CD4-positive, CD25-positive, alpha-beta regulatory T cell (primary cell): ENCODE measurements at regions not wholly inside any gene's neighbourhood (a gene's known extent, or its start where the extent isn't known, plus 50 kb on each side); places are given as distances from the start of the nearest gene placed in this dataset.

ENCODE experiments used
- ATAC-seq, 2 donors: fragments of 150-1000 bp; cut with Tn5 transposase; one replicate each; pipeline ENCODE4 v1.10.0; 2021; ENCODE audit warnings: low read depth in 2 of 2, moderate number of reproducible peaks in 2 of 2, moderate library complexity in 1 of 2
- DNase-seq, 3 donors: peaks; one replicate each; pipeline versions ENCODE4 v3.0.0 to v3.0.0-alpha.2; 2012 to 2022; ENCODE audit warnings: mixed read lengths in 1 of 3
- H3K27ac ChIP-seq: one replicate; pipeline ENCODE4 v1.7.0; 2013; ENCODE audit warnings: mild to moderate bottlenecking, low read length; ENCODE audit not compliant: insufficient read depth, poor library complexity, severe bottlenecking
- H3K27me3 ChIP-seq: one replicate; pipeline ENCODE4 v1.7.0; 2013; ENCODE audit warnings: low read length; ENCODE audit not compliant: control insufficient read depth, insufficient read depth
- H3K36me3 ChIP-seq: one replicate; pipeline ENCODE4 v1.7.0; 2013; ENCODE audit warnings: mild to moderate bottlenecking, low read length, moderate library complexity; ENCODE audit not compliant: control insufficient read depth, insufficient read depth
- H3K4me1 ChIP-seq: 2 replicates; pipeline ENCODE4 v1.7.0; 2013; ENCODE audit warnings: mild to moderate bottlenecking, low read length; ENCODE audit not compliant: insufficient read depth, control insufficient read depth, poor library complexity, severe bottlenecking
- H3K4me3 ChIP-seq: one replicate; pipeline ENCODE4 v1.7.0; 2013; ENCODE audit warnings: low read depth, mild to moderate bottlenecking, low read length, moderate library complexity
- H3K9me3 ChIP-seq, 2 experiments: 1 replicate in 1 of 2; 2 replicates in 1 of 2; pipeline ENCODE4 v1.7.0; 2013; ENCODE audit warnings: low read length in 2 of 2, mild to moderate bottlenecking in 1 of 2, moderate library complexity in 1 of 2; ENCODE audit not compliant: control insufficient read depth in 2 of 2
- H3K27ac Mint-ChIP-seq, 3 donors: one replicate each; pipeline ENCODE4 v1.8.0; 2020 to 2022; ENCODE audit warnings: mild to moderate bottlenecking in 3 of 3, mixed read lengths in 3 of 3, moderate library complexity in 2 of 3
- H3K27me3 Mint-ChIP-seq: one replicate; pipeline ENCODE4 v1.8.0; 2022; ENCODE audit warnings: mild to moderate bottlenecking, mixed read lengths
- H3K36me3 Mint-ChIP-seq: one replicate; pipeline ENCODE4 v1.8.0; 2020; ENCODE audit warnings: mixed read lengths
- H3K4me1 Mint-ChIP-seq, 4 donors: one replicate each; pipeline ENCODE4 v1.8.0; 2020 to 2022; ENCODE audit warnings: mixed read lengths in 4 of 4, mild to moderate bottlenecking in 1 of 4
- H3K4me3 Mint-ChIP-seq, 4 donors: one replicate each; pipeline ENCODE4 v1.8.0; 2020 to 2022; ENCODE audit warnings: mild to moderate bottlenecking in 4 of 4, mixed read lengths in 4 of 4, moderate library complexity in 3 of 4
- H3K9me3 Mint-ChIP-seq, 7 donors: one replicate each; pipeline ENCODE4 v1.8.0; 2020 to 2022; ENCODE audit warnings: mixed read lengths in 7 of 7, mild to moderate bottlenecking in 3 of 7, moderate library complexity in 2 of 7

DNA sequence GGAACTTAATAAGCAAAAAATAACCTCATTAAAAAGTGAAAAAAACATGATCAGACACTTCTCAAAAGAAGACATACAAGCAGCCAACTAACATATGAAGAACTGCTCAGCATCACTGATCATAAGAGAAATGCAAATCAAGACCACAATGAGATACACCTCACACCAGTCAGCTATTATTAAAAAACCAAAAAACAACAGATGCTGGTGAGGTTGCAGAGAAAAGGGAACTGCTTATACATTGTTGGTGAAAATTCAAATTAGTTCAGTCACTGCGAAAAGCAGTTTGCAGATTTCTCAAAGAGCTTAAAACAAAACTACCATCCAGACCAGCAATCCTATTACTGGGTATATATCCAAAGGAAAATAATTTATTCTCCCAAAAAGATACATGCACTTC is 513.3 kb downstream of the MDFIC start:
- Histone ChIP-seq H3K36me3 (no peaks in the 10 kb centered on the region), H3K9me3 (no peaks in the 10 kb centered on the region), H3K27me3 (no peaks in the 10 kb centered on the region), H3K27ac (no peak overlapping the region), H3K4me1 (no peaks in the 10 kb centered on the region), H3K4me3 (no peak overlapping the region)
- Mint-ChIP-seq H3K9me3 (peaks cover 0 to 2% (median 0%) of the 10 kb centered on the region in 7 donors), H3K36me3 (no peaks in the 10 kb centered on the region), H3K4me1 (no peaks in the 10 kb centered on the region), H3K4me3 (no peak overlapping the region), H3K27ac (no peak overlapping the region), H3K27me3 (no peaks in the 10 kb centered on the region)
- DNase-seq = no peak
- no peak for ATAC-seq

GRCh38 chr7:115429918-115430317 is 508.0 kb downstream of the MDFIC start:
- Mint-ChIP-seq H3K4me3 (no peak overlapping the region), H3K36me3 (no peaks in the 10 kb centered on the region), H3K9me3 (peaks cover 0 to 3% (median 0%) of the 10 kb centered on the region in 7 donors), H3K4me1 (no peaks in the 10 kb centered on the region), H3K27ac (no peak overlapping the region), H3K27me3 (no peaks in the 10 kb centered on the region)
- no peak overlapping the region for H3K27ac ChIP-seq
- H3K4me1 ChIP-seq = no peaks in the 10 kb centered on the region
- H3K36me3 ChIP-seq = no peaks in the 10 kb centered on the region
- no peaks in the 10 kb centered on the region for H3K9me3 ChIP-seq
- ATAC-seq (no peak), DNase-seq (no peak)
- H3K27me3 ChIP-seq = no peaks in the 10 kb centered on the region
- H3K4me3 ChIP-seq = no peak overlapping the region

DNA sequence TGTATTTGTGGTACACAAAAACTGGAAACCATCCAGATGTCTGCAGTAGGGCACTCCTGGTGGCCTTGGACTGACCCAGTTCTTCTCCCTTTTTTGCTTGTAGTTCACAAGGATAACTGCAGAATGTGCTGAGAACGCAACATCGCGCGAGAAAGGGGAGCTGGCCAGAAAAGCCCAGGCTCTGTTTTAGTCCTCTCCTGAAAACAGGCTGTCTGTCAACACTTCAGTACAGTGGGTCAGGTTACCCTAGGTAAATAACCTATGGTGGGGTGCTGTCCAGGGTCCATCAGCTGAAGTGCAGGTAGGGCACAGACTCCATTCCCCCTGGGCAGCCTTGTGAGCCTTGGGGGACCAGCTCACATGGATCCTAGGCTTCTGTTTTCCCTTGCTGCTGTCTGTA is 495.8 kb downstream of the MDFIC start:
- no peaks in the 10 kb centered on the region for H3K4me1 Mint-ChIP-seq
- no peaks in the 10 kb centered on the region for H3K36me3 Mint-ChIP-seq
- Histone ChIP-seq H3K4me1 (no peaks in the 10 kb centered on the region), H3K27me3 (no peaks in the 10 kb centered on the region), H3K4me3 (no peak overlapping the region), H3K9me3 (no peaks in the 10 kb centered on the region), H3K36me3 (no peaks in the 10 kb centered on the region), H3K27ac (no peak overlapping the region)
- ATAC-seq (peak in 1 of 2 donors; percentile 47), DNase-seq (no peak)
- peaks cover 0 to 4% (median 0%) of the 10 kb centered on the region in 7 donors for H3K9me3 Mint-ChIP-seq
- no peak overlapping the region for H3K27ac Mint-ChIP-seq
- no peaks in the 10 kb centered on the region for H3K27me3 Mint-ChIP-seq
- no peak overlapping the region for H3K4me3 Mint-ChIP-seq

DNA sequence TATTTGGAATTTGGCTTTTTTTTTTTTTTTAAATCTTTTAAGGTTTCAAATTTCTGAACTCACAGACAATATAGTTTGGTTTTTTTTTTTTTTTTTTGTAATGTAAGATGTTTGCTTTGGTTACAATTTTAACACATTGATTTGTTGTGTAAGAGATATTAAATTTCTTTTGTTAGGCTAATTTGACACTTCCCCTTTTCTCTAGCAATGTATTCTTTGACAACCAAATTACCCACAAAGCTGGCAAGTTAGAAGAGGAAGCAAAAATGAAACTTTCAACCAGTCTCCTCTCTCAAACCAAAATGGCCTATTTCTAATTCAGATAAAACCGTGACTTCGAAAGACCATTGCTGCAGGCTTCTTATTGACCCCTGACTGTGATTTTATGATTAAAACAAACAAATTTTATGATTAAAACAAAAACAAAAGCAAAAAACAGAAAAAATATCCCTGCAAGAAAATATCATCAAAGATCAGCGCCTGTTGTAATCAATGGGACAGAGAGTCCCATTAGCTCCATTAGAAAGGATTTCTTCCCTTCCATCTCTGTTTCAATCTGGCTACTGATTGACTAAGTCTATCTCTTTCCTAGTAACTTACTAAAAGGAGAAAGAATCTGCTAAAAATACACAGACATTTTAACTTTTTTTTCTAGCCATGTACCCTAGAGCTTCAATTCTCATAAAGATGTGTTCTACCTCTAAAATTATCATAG is 489.2 kb downstream of the MDFIC start:
- Mint-ChIP-seq H3K4me3 (no peak overlapping the region), H3K4me1 (no peaks in the 10 kb centered on the region), H3K9me3 (peaks cover 0 to 4% (median 0%) of the 10 kb centered on the region in 7 donors), H3K27me3 (no peaks in the 10 kb centered on the region), H3K36me3 (no peaks in the 10 kb centered on the region), H3K27ac (no peak overlapping the region)
- no peak for ATAC-seq
- H3K27me3 ChIP-seq = no peaks in the 10 kb centered on the region
- no peaks in the 10 kb centered on the region for H3K36me3 ChIP-seq
- no peak overlapping the region for H3K4me3 ChIP-seq
- no peaks in the 10 kb centered on the region for H3K9me3 ChIP-seq
- H3K27ac ChIP-seq = no peak overlapping the region
- H3K4me1 ChIP-seq = no peaks in the 10 kb centered on the region
- DNase-seq = no peak

DNA sequence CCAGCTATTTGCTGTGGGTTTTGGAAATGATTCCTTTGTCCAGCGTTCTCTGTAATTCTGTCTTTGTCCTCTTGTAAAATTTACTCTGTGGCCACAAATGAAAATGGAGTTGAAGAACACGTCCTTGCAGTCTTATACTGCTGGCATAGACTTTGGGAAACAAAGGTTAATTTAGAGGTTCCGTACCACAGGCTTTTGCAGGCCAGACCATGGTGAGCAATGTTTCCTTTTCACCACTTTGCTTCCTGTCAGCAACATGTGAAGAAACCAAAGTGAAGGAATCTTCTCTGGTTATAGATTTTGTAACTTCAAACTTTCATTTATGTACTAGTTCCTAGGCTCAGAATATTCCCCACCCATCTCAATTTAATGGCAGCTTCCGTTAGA is 488.5 kb downstream of the MDFIC start:
- DNase-seq (no peak), ATAC-seq (no peak)
- Mint-ChIP-seq H3K27me3 (no peaks in the 10 kb centered on the region), H3K36me3 (no peaks in the 10 kb centered on the region), H3K4me1 (no peaks in the 10 kb centered on the region), H3K9me3 (peaks cover 0 to 4% (median 0%) of the 10 kb centered on the region in 7 donors), H3K27ac (no peak overlapping the region), H3K4me3 (no peak overlapping the region)
- Histone ChIP-seq H3K9me3 (no peaks in the 10 kb centered on the region), H3K27me3 (no peaks in the 10 kb centered on the region), H3K4me1 (no peaks in the 10 kb centered on the region), H3K27ac (no peak overlapping the region), H3K4me3 (no peak overlapping the region), H3K36me3 (no peaks in the 10 kb centered on the region)

DNA sequence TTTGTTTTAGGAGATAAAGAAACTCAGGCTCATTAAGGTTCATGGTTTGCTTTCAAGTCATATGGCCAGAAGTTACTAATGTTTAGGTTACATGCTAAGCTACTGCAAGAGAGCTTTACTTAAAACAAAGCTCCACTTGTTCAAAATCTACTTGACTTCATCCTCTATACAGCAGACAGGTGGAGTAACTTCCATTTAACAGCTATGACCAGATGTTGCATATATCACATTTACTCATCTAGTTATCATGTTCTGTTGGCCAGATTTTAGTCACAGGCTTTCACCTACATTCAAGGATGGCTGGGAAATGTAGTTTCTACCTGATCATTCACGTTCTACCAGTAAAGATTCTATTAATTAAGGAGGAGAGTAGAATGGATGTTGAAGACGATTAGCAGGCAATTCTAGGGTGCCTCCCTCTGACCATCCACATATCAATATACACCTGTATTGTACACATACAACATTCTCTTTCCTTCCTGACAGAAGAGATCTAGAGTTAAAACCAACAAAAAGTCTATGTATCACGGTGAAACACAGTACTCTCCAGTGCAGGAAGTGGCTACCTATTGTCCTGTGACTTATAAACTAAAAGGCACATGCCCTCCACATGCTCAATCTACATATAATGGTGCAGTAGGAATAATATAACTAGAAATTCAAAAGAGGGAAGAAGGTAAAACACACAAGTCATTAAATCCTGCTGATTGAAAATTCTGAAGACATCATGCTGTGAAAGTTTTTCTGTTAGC is 488.0 kb downstream of the MDFIC start:
- H3K9me3 Mint-ChIP-seq = peaks cover 0 to 4% (median 0%) of the 10 kb centered on the region in 7 donors
- no peak overlapping the region for H3K4me3 Mint-ChIP-seq
- Histone ChIP-seq H3K4me3 (no peak overlapping the region), H3K27me3 (no peaks in the 10 kb centered on the region), H3K4me1 (no peaks in the 10 kb centered on the region), H3K9me3 (no peaks in the 10 kb centered on the region), H3K36me3 (no peaks in the 10 kb centered on the region), H3K27ac (no peak overlapping the region)
- H3K36me3 Mint-ChIP-seq = no peaks in the 10 kb centered on the region
- ATAC-seq = no peak
- H3K27me3 Mint-ChIP-seq = no peaks in the 10 kb centered on the region
- no peaks in the 10 kb centered on the region for H3K4me1 Mint-ChIP-seq
- no peak overlapping the region for H3K27ac Mint-ChIP-seq
- no peak for DNase-seq

DNA sequence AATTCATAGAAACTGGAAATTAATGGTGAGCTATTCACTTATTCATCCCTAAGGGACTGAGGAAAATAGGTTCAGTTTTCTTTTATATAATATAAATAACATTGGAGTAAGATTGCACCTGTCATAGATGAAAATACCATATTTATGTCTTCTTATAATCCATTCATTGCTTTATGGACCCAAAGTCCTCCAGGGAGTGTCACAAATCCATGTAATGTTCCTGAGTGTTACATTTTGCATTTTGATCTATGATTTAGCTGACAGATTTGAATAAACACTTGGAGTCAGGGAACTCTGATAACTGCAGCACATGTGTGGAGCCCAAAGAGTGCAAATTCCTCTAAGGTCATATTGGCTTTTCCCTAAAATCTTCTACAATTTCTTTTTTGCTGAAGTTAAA is 484.3 kb downstream of the MDFIC start:
- Histone ChIP-seq H3K9me3 (no peaks in the 10 kb centered on the region), H3K27me3 (no peaks in the 10 kb centered on the region), H3K4me3 (no peak overlapping the region), H3K27ac (no peak overlapping the region), H3K36me3 (no peaks in the 10 kb centered on the region), H3K4me1 (no peaks in the 10 kb centered on the region)
- no peak overlapping the region for H3K4me3 Mint-ChIP-seq
- no peak overlapping the region for H3K27ac Mint-ChIP-seq
- H3K36me3 Mint-ChIP-seq = no peaks in the 10 kb centered on the region
- DNase-seq = no peak
- H3K9me3 Mint-ChIP-seq = peaks cover 0 to 4% (median 0%) of the 10 kb centered on the region in 7 donors
- H3K27me3 Mint-ChIP-seq = peaks cover 5% of the 10 kb centered on the region
- no peak for ATAC-seq
- no peaks in the 10 kb centered on the region for H3K4me1 Mint-ChIP-seq

- Mint-ChIP-seq H3K4me1 (no peaks in the 10 kb centered on the region), H3K9me3 (no peaks in the 10 kb centered on the region), H3K27me3 (no peaks in the 10 kb centered on the region), H3K4me3 (no peak overlapping the region), H3K27ac (no peak overlapping the region), H3K36me3 (no peaks in the 10 kb centered on the region)
- Histone ChIP-seq H3K36me3 (no peaks in the 10 kb centered on the region), H3K27ac (no peak overlapping the region), H3K4me1 (no peaks in the 10 kb centered on the region), H3K9me3 (no peaks in the 10 kb centered on the region), H3K4me3 (no peak overlapping the region), H3K27me3 (no peaks in the 10 kb centered on the region)
- no peak for DNase-seq
- ATAC-seq = no peak
Measured at GRCh38 chr7:115387137-115387536, 465.2 kb downstream of the MDFIC start.
